Dedifferentiated amniotic fluid mesenchymal stem cell (primary cell): ENCODE measurements at regions not wholly inside any gene's neighbourhood (a gene's known extent, or its start where the extent isn't known, plus 50 kb on each side); places are given as distances from the start of the nearest gene placed in this dataset.
"Not testable (repeated sequence)": the region's sequence is repeated elsewhere in the genome, so short reads cannot be mapped to it uniquely, and the experiment has no call there.

Source experiments
- DNase-seq: peaks from one replicate; pipeline ENCODE4 v3.0.0-alpha.2; 2016; ENCODE audit errors: extremely low spot score

GRCh38 chr3:171980578-171981270 lies 58.7 kb upstream of the FNDC3B start:
- DNase-seq: no peak

GRCh38 chr3:171981271-171981605 lies 58.1 kb upstream of the FNDC3B start:
- DNase-seq: no peak

- peak; percentile 89 for DNase-seq
Observed at GRCh38 chr3:171982828-171983227, 56.5 kb upstream of the FNDC3B start.

GRCh38 chr3:171983685-171984084 lies 55.7 kb upstream of the FNDC3B start:
- not testable (repeated sequence) for DNase-seq

- DNase-seq: no peak
Observed at GRCh38 chr3:171984883-171985282, 54.5 kb upstream of the FNDC3B start.

- DNase-seq: no peak
Observed at GRCh38 chr3:171986176-171986575, 53.2 kb upstream of the FNDC3B start.

GRCh38 chr3:171986757-171987518 lies 52.4 kb upstream of the FNDC3B start:
- DNase-seq: no peak
